ENCODE measurements at regions not wholly inside any gene's neighbourhood (a gene's known extent, or its start where the extent isn't known, plus 50 kb on each side); places are given as distances from the start of the nearest gene placed in this dataset.

DNA sequence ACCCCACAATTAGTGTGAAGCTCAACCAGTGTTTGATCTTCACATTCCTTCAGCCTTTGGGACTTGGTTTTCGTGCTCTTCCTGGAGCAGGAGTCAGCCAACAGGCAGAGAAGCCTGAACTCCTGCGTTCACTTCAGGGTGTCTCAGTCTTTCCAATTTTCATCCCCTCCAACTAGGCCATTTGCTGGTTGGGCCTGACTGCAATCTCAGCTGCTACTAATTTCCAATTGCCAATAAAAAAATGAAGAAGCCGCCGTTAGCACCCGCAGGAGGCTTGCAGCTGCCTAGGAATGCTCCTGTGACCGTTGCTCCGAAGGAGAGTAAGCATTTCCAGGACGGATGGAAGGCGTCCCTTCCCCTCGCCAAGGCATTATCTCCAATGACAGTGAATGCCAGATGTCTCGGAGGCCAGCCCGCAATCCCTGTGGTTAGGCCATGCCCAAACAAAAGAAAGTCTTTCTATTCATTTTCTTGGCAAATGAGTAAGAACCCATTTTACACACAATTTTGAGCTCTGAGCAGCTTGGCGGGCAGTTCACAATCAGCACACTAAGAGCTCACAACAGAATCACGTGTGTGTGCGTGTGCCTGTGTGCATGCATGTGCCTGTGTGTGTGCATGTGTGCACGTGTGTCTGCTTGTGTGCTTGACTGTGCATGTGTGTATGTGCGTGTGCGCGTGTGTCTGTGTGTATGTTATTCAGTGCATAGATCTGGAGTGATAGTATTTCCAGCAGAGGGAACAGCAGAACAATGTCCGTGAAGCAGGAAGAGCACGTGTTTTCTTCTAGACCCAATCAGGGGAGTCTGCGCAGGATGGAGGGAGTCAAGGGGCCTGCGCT lies 301.2 kb downstream of the SMOC2 start:
- H3K79me2 ChIP-seq (ENCODE audit: insufficient read depth, low read depth) = no peaks in the 10 kb centered on the region
- H3K4me3 ChIP-seq (IDR thresholded peaks at IDR 0.05; ENCODE audit: insufficient read depth, low read depth, low read length) = no peak overlapping the region
- H3K4me2 ChIP-seq = no peak overlapping the region
- no peaks in the 10 kb centered on the region for H3K36me3 ChIP-seq (ENCODE audit: insufficient read depth)
- no peak overlapping the region for H3K9ac ChIP-seq
- no peak overlapping the region for H3K27ac ChIP-seq
- H3K4me1 ChIP-seq (ENCODE audit: low read depth, poor library complexity, severe bottlenecking) = no peaks in the 10 kb centered on the region
- no peaks in the 10 kb centered on the region for H3K27me3 ChIP-seq (ENCODE audit: insufficient read depth, low read depth)
- no peak overlapping the region for H2AFZ ChIP-seq (ENCODE audit: low read depth)
- no peaks in the 10 kb centered on the region for H4K20me1 ChIP-seq (ENCODE audit: insufficient read depth)
- TF ChIP-seq, protein P1, sequence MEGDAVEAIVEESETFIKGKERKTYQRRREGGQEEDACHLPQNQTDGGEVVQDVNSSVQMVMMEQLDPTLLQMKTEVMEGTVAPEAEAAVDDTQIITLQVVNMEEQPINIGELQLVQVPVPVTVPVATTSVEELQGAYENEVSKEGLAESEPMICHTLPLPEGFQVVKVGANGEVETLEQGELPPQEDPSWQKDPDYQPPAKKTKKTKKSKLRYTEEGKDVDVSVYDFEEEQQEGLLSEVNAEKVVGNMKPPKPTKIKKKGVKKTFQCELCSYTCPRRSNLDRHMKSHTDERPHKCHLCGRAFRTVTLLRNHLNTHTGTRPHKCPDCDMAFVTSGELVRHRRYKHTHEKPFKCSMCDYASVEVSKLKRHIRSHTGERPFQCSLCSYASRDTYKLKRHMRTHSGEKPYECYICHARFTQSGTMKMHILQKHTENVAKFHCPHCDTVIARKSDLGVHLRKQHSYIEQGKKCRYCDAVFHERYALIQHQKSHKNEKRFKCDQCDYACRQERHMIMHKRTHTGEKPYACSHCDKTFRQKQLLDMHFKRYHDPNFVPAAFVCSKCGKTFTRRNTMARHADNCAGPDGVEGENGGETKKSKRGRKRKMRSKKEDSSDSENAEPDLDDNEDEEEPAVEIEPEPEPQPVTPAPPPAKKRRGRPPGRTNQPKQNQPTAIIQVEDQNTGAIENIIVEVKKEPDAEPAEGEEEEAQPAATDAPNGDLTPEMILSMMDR (conservative IDR thresholded peaks at IDR 0.05; ENCODE audit: low read depth, low read length) = no peak

DNA sequence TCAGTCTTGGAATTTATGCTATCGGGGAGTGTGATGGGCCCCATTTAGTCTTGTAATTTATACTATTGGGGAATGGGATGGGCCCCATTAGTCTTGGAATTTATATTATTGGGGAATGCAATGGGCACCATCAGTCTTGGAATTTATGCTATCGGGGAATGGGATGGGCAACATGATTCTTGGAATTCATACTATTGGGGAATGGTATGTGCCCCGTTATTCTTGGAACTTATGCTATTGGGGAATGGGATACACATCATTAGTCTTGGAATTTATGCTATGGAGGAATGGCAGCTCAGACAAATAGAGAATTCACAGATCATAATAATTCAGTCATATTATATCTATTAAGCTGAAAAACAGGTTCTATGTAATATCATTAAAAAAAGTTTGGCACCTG lies 300.3 kb downstream of the SMOC2 start:
- H3K4me1 ChIP-seq (ENCODE audit: low read depth, poor library complexity, severe bottlenecking) = no peaks in the 10 kb centered on the region
- H3K27me3 ChIP-seq (ENCODE audit: insufficient read depth, low read depth) = no peaks in the 10 kb centered on the region

DNA sequence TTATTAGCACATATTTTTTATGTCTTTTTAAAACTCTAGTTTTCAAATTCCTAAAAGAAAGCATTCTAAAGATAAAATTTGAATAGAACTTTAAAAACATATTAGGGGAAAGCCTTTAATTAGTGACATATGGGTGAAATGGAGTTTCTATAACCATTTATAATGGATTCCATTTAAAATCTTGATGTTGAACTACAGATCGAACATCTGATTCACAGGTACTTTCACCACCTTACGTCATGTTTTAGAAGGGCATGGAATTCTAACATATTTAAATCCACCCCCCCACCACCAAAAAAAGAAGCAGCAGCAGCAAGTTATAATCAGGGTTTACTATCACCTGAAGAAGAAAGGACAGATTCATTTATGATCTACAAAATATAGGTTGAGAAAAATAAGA lies 298.4 kb downstream of the SMOC2 start:
- Histone ChIP-seq H3K4me2 (no peak overlapping the region), H3K79me2 (ENCODE audit: insufficient read depth, low read depth) (no peaks in the 10 kb centered on the region), H3K4me3 (IDR thresholded peaks at IDR 0.05; ENCODE audit: insufficient read depth, low read depth, low read length) (no peak overlapping the region), H3K27me3 (ENCODE audit: insufficient read depth, low read depth) (no peaks in the 10 kb centered on the region), H3K36me3 (ENCODE audit: insufficient read depth) (no peaks in the 10 kb centered on the region), H3K4me1 (ENCODE audit: low read depth, poor library complexity, severe bottlenecking) (no peaks in the 10 kb centered on the region), H3K27ac (no peak overlapping the region), H4K20me1 (ENCODE audit: insufficient read depth) (no peaks in the 10 kb centered on the region), H2AFZ (ENCODE audit: low read depth) (no peak overlapping the region), H3K9ac (no peak overlapping the region)
- TF ChIP-seq, protein P1 (conservative IDR thresholded peaks at IDR 0.05; ENCODE audit: low read depth, low read length) = no peak

More for the DNA sequence above, 300.3 kb downstream of the SMOC2 start:
- Histone ChIP-seq H3K36me3 (ENCODE audit: insufficient read depth) (no peaks in the 10 kb centered on the region), H3K4me3 (IDR thresholded peaks at IDR 0.05; ENCODE audit: insufficient read depth, low read depth, low read length) (no peak overlapping the region), H3K79me2 (ENCODE audit: insufficient read depth, low read depth) (no peaks in the 10 kb centered on the region), H4K20me1 (ENCODE audit: insufficient read depth) (no peaks in the 10 kb centered on the region), H3K4me2 (no peak overlapping the region), H3K27ac (no peak overlapping the region), H3K9ac (no peak overlapping the region), H2AFZ (ENCODE audit: low read depth) (no peak overlapping the region)
- TF ChIP-seq, protein P1 (conservative IDR thresholded peaks at IDR 0.05; ENCODE audit: low read depth, low read length) = no peak

DNA sequence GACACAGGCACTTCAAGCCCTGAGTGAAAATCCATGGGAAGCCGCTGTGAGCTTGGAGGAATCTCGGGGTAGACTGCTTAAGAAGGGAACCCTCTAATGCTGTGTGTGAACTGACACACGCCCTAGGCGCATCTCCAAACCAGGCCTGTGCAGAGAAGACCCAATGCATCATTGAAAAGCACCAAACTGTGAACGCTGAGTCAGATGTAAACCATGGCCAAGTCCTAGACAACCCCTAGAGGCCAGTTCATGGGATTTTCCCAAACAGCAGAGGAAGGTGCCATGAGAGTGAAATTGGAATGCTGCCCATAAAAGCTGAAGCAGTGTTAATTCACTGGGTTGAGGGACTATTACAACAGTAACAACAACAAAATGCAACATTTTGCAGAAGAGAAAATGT lies 296.5 kb downstream of the SMOC2 start:
- H3K4me3 ChIP-seq (IDR thresholded peaks at IDR 0.05; ENCODE audit: insufficient read depth, low read depth, low read length) = no peak overlapping the region
- no peaks in the 10 kb centered on the region for H3K27me3 ChIP-seq (ENCODE audit: insufficient read depth, low read depth)
- H3K27ac ChIP-seq = no peak overlapping the region
- H4K20me1 ChIP-seq (ENCODE audit: insufficient read depth) = no peaks in the 10 kb centered on the region
- no peaks in the 10 kb centered on the region for H3K79me2 ChIP-seq (ENCODE audit: insufficient read depth, low read depth)
- H2AFZ ChIP-seq (ENCODE audit: low read depth) = no peak overlapping the region
- H3K9ac ChIP-seq = no peak overlapping the region
- H3K36me3 ChIP-seq (ENCODE audit: insufficient read depth) = no peaks in the 10 kb centered on the region
- TF ChIP-seq, protein P1 (conservative IDR thresholded peaks at IDR 0.05; ENCODE audit: low read depth, low read length) = no peak
- H3K4me2 ChIP-seq = no peak overlapping the region
- H3K4me1 ChIP-seq (ENCODE audit: low read depth, poor library complexity, severe bottlenecking) = no peaks in the 10 kb centered on the region
